T-cell (primary cell): ENCODE measurements at regions not wholly inside any gene's neighbourhood (a gene's known extent, or its start where the extent isn't known, plus 50 kb on each side); places are given as distances from the start of the nearest gene placed in this dataset.

Experiments used
- ATAC-seq, 4 experiments: fragments of 200-7000 bp in 3 of 4; fragments of 150-1000 bp in 1 of 4; cut with Tn5 transposase; replicated peaks in 1 of 4; 1 replicate in 3 of 4; 2 replicates in 1 of 4; pipeline ENCODE4 v1.10.0; 2021; ENCODE audit warnings: moderate library complexity in 3 of 4, mild to moderate bottlenecking in 2 of 4, moderate number of reproducible peaks in 1 of 4
- CTCF ChIA-PET, 2 donors: fragments of 300-600 bp; sonication (Branson Sonifier 250); formaldehyde crosslinking; loops; one replicate each; lab custom pipeline; 2022; ENCODE audit warnings: antibody characterized with exemption in 2 of 2; lab: Charles Lee
- POLR2A ChIA-PET, 2 donors: fragments of 300-600 bp; sonication (Branson Sonifier 250); formaldehyde crosslinking; loops; one replicate each; lab custom pipeline; 2022; ENCODE audit warnings: antibody characterized with exemption in 2 of 2; lab: Charles Lee
- DNase-seq, 35 experiments: peaks; one replicate each; pipeline versions ENCODE4 v3.0.0 to v3.0.0-alpha.2; 2013 to 2023
- H3K27ac ChIP-seq: one replicate; pipeline ENCODE4 v1.5.1; 2013; ENCODE audit warnings: low read length
- H3K27me3 ChIP-seq, 2 experiments: replicated peaks in 1 of 2; 1 replicate in 1 of 2; 2 replicates in 1 of 2; pipeline versions ENCODE4 v1.6.1 to v1.7.0; 2013; ENCODE audit warnings: low read length in 1 of 2, mixed read lengths in 1 of 2; ENCODE audit not compliant: control insufficient read depth in 2 of 2, insufficient read depth in 2 of 2; ENCODE audit errors: extremely low read depth in 1 of 2
- H3K36me3 ChIP-seq, 2 donors: 1 replicate in 1 of 2; 2 replicates in 1 of 2; pipeline versions ENCODE4 v1.6.1 to v1.7.0; 2013; ENCODE audit warnings: low read length in 1 of 2; ENCODE audit not compliant: control insufficient read depth in 2 of 2, insufficient read depth in 1 of 2; ENCODE audit errors: extremely low read depth in 1 of 2
- H3K4me1 ChIP-seq, 2 experiments: 1 replicate in 1 of 2; 2 replicates in 1 of 2; pipeline versions ENCODE4 v1.6.1 to v1.7.0; 2013; ENCODE audit warnings: low read length in 2 of 2, mixed read lengths in 1 of 2; ENCODE audit not compliant: insufficient read depth in 2 of 2, control insufficient read depth in 1 of 2; ENCODE audit errors: extremely low read depth in 1 of 2
- H3K4me3 ChIP-seq, 2 donors: 1 replicate in 1 of 2; 2 replicates in 1 of 2; pipeline versions ENCODE4 v1.5.1 to v1.7.0; 2013; ENCODE audit warnings: mild to moderate bottlenecking in 2 of 2, low read length in 1 of 2, moderate library complexity in 1 of 2; ENCODE audit not compliant: control insufficient read depth in 1 of 2; ENCODE audit errors: extremely low read depth in 1 of 2
- H3K9me3 ChIP-seq: 2 replicates; pipeline ENCODE4 v1.7.0; 2013
- H3K27ac Mint-ChIP-seq, 2 donors: one replicate each; pipeline ENCODE4 v1.8.0; 2020 to 2021; ENCODE audit warnings: mild to moderate bottlenecking in 2 of 2, mixed read lengths in 2 of 2
- H3K27me3 Mint-ChIP-seq, 2 donors: one replicate each; pipeline ENCODE4 v1.8.0; 2021 to 2022; ENCODE audit warnings: mixed read lengths in 2 of 2
- H3K36me3 Mint-ChIP-seq: one replicate; pipeline ENCODE4 v1.8.0; 2021; ENCODE audit warnings: mixed read lengths
- H3K4me1 Mint-ChIP-seq, 3 donors: one replicate each; pipeline ENCODE4 v1.8.0; 2020 to 2022; ENCODE audit warnings: mixed read lengths in 3 of 3, mild to moderate bottlenecking in 1 of 3
- H3K4me3 Mint-ChIP-seq, 3 donors: one replicate each; pipeline ENCODE4 v1.8.0; 2020 to 2022; ENCODE audit warnings: mild to moderate bottlenecking in 3 of 3, mixed read lengths in 3 of 3, moderate library complexity in 3 of 3
- H3K9me3 Mint-ChIP-seq, 3 donors: one replicate each; pipeline ENCODE4 v1.8.0; 2020 to 2022; ENCODE audit warnings: mixed read lengths in 3 of 3
- WGBS: methylation state at CpG from one replicate; pipeline ENCODE4 v1.1.5; 2013; ENCODE audit warnings: missing lambda C conversion rate; ENCODE audit not compliant: insufficient coverage; 5-methylcytosine and 5-hydroxymethylcytosine counted together

- DNase-seq (no peak), ATAC-seq (no peak)
- no peak overlapping the region for H3K27ac Mint-ChIP-seq
- no peaks in the 10 kb centered on the region for H3K4me1 Mint-ChIP-seq
- Histone ChIP-seq H3K4me3 (no peak overlapping the region), H3K27me3 (no peaks in the 10 kb centered on the region), H3K4me1 (no peaks in the 10 kb centered on the region), H3K36me3 (no peaks in the 10 kb centered on the region), H3K9me3 (no peaks in the 10 kb centered on the region), H3K27ac (no peak overlapping the region)
- H3K4me3 Mint-ChIP-seq: no peak overlapping the region
- peaks cover 0 to 37% (median 10%) of the 10 kb centered on the region in 3 donors for H3K9me3 Mint-ChIP-seq
- no peaks in the 10 kb centered on the region for H3K36me3 Mint-ChIP-seq
- ChIA-PET CTCF (no interaction called here), POLR2A (no interaction called here)
- no peaks in the 10 kb centered on the region for H3K27me3 Mint-ChIP-seq
- 90% methylated on average over 2 of the region's 4 CpGs for WGBS
Measured at GRCh38 chr1:188708795-188709535, 1768.7 kb downstream of the BRINP3 start.

GRCh38 chr1:188715566-188715965 is 1762.1 kb downstream of the BRINP3 start:
- no peak overlapping the region for H3K27ac Mint-ChIP-seq

GRCh38 chr1:188719735-188720134 is 1757.9 kb downstream of the BRINP3 start:
- Mint-ChIP-seq H3K4me1 (no peaks in the 10 kb centered on the region), H3K27ac (no peak overlapping the region), H3K4me3 (no peak overlapping the region), H3K9me3 (peaks cover 6 to 30% (median 25%) of the 10 kb centered on the region in 3 donors), H3K27me3 (no peaks in the 10 kb centered on the region), H3K36me3 (no peaks in the 10 kb centered on the region)
- Histone ChIP-seq H3K9me3 (no peaks in the 10 kb centered on the region), H3K36me3 (no peaks in the 10 kb centered on the region), H3K4me1 (no peaks in the 10 kb centered on the region), H3K27me3 (no peaks in the 10 kb centered on the region), H3K27ac (no peak overlapping the region), H3K4me3 (no peak overlapping the region)
- WGBS: no CpG with 5 or more reads among the region's 3 CpGs
- CTCF ChIA-PET: no interaction called here
- DNase-seq (no peak), ATAC-seq (no peak)
- POLR2A ChIA-PET: interaction anchor here in 1 of 2 donors (0.6 kb wide), 1 partner anchor 141 kb away, joined by 3 read pairs; no protein-coding TSS in a partner anchor

More at GRCh38 chr1:188715566-188715965, 1762.1 kb downstream of the BRINP3 start:
- Mint-ChIP-seq H3K36me3 (no peaks in the 10 kb centered on the region), H3K27me3 (no peaks in the 10 kb centered on the region), H3K4me3 (no peak overlapping the region), H3K9me3 (peaks cover 6 to 39% (median 16%) of the 10 kb centered on the region in 3 donors), H3K4me1 (no peaks in the 10 kb centered on the region)
- no peak for ATAC-seq
- no peaks in the 10 kb centered on the region for H3K27me3 ChIP-seq
- H3K27ac ChIP-seq: no peak overlapping the region
- WGBS: no CpG with 5 or more reads among the region's 1 CpG
- DNase-seq: no peak
- POLR2A ChIA-PET: no interaction called here
- no peaks in the 10 kb centered on the region for H3K36me3 ChIP-seq
- H3K4me1 ChIP-seq: no peaks in the 10 kb centered on the region
- CTCF ChIA-PET: no interaction called here
- no peak overlapping the region for H3K4me3 ChIP-seq
- no peaks in the 10 kb centered on the region for H3K9me3 ChIP-seq

GRCh38 chr1:188723332-188724020 is 1754.2 kb downstream of the BRINP3 start:
- Histone ChIP-seq H3K9me3 (no peaks in the 10 kb centered on the region), H3K36me3 (no peaks in the 10 kb centered on the region), H3K4me3 (no peak overlapping the region), H3K27me3 (no peaks in the 10 kb centered on the region), H3K27ac (no peak overlapping the region), H3K4me1 (no peaks in the 10 kb centered on the region)
- Mint-ChIP-seq H3K36me3 (no peaks in the 10 kb centered on the region), H3K4me3 (no peak overlapping the region), H3K4me1 (no peaks in the 10 kb centered on the region), H3K27ac (no peak overlapping the region), H3K27me3 (no peaks in the 10 kb centered on the region), H3K9me3 (peaks cover 0 to 21% (median 19%) of the 10 kb centered on the region in 3 donors)
- DNase-seq (no peak), ATAC-seq (no peak)
- no CpG with 5 or more reads among the region's 2 CpGs for WGBS
- POLR2A ChIA-PET: interaction anchor here in 1 of 2 donors (0.6 kb wide), 1 partner anchor 142 kb away, joined by 3 read pairs; no protein-coding TSS in a partner anchor
- CTCF ChIA-PET: no interaction called here

- Mint-ChIP-seq H3K9me3 (peaks cover 8 to 22% (median 8%) of the 10 kb centered on the region in 3 donors), H3K27me3 (no peaks in the 10 kb centered on the region), H3K36me3 (no peaks in the 10 kb centered on the region), H3K4me3 (no peak overlapping the region), H3K27ac (no peak overlapping the region), H3K4me1 (no peaks in the 10 kb centered on the region)
- Histone ChIP-seq H3K27ac (no peak overlapping the region), H3K36me3 (no peaks in the 10 kb centered on the region), H3K4me1 (no peaks in the 10 kb centered on the region), H3K9me3 (no peaks in the 10 kb centered on the region), H3K27me3 (no peaks in the 10 kb centered on the region), H3K4me3 (no peak overlapping the region)
- no peak for ATAC-seq
- CTCF ChIA-PET: interaction anchor here in 1 of 2 donors (0.7 kb wide), 1 partner anchor 8 kb away, joined by 3 read pairs; no protein-coding TSS in a partner anchor
- POLR2A ChIA-PET: no interaction called here
- DNase-seq: no peak
Measured at GRCh38 chr1:188729039-188729438, 1748.6 kb downstream of the BRINP3 start.

- no peaks in the 10 kb centered on the region for H3K4me1 ChIP-seq
- ATAC-seq: no peak
- Mint-ChIP-seq H3K4me1 (no peaks in the 10 kb centered on the region), H3K27ac (no peak overlapping the region), H3K4me3 (no peak overlapping the region), H3K9me3 (peaks cover 11 to 28% (median 13%) of the 10 kb centered on the region in 3 donors), H3K36me3 (no peaks in the 10 kb centered on the region), H3K27me3 (no peaks in the 10 kb centered on the region)
- no peak for DNase-seq
- ChIA-PET POLR2A (no interaction called here), CTCF (no interaction called here)
- H3K4me3 ChIP-seq: no peak overlapping the region
- H3K9me3 ChIP-seq: no peaks in the 10 kb centered on the region
- no peaks in the 10 kb centered on the region for H3K36me3 ChIP-seq
- no peaks in the 10 kb centered on the region for H3K27me3 ChIP-seq
- WGBS: 100% methylated on average over 2 of the region's 4 CpGs
- no peak overlapping the region for H3K27ac ChIP-seq
Measured at GRCh38 chr1:188735567-188735966, 1742.1 kb downstream of the BRINP3 start.
